ENCODE measurements at regions not wholly inside any gene's neighbourhood (a gene's known extent, or its start where the extent isn't known, plus 50 kb on each side); places are given as distances from the start of the nearest gene placed in this dataset.

- TF ChIP-seq POLR2AphosphoS5 (IDR thresholded peaks at IDR 0.05) (no peak), CTCF (IDR thresholded peaks at IDR 0.05) (no peak), POLR2A (IDR thresholded peaks at IDR 0.05; ENCODE audit: low read depth) (no peak)
Measured at GRCh38 chr1:157364612-157365011, 187.7 kb downstream of the FCRL5 start.
